H9 (cell line): ENCODE measurements at regions not wholly inside any gene's neighbourhood (a gene's known extent, or its start where the extent isn't known, plus 50 kb on each side); places are given as distances from the start of the nearest gene placed in this dataset.

Source experiments
- DNase-seq: peaks from one replicate; pipeline ENCODE4 v3.0.0-alpha.2; 2017
- H2AFZ ChIP-seq: one replicate; pipeline ENCODE4 v1.6.1; 2013; ENCODE audit warnings: mild to moderate bottlenecking, low read length, control low read depth, moderate library complexity
- H2AK5ac ChIP-seq: 2 replicates; pipeline ENCODE4 v1.6.1; 2013; ENCODE audit warnings: low read length, control low read depth, mixed read lengths; ENCODE audit not compliant: insufficient read length
- H2BK120ac ChIP-seq: one replicate; pipeline ENCODE4 v1.6.1; 2013; ENCODE audit warnings: low read depth, mild to moderate bottlenecking, low read length, control low read depth, inconsistent platforms; ENCODE audit not compliant: poor library complexity, severe bottlenecking
- H2BK12ac ChIP-seq: 2 replicates; pipeline ENCODE4 v1.6.1; 2013; ENCODE audit warnings: low read length, control low read depth, mixed read lengths, low read depth; ENCODE audit not compliant: insufficient read length
- H2BK15ac ChIP-seq: 2 replicates; pipeline ENCODE4 v1.6.1; 2013; ENCODE audit warnings: low read depth, low read length, control low read depth
- H2BK20ac ChIP-seq: one replicate; pipeline ENCODE4 v1.6.1; 2013; ENCODE audit warnings: low read depth, mild to moderate bottlenecking, low read length, control low read depth, inconsistent platforms; ENCODE audit not compliant: poor library complexity, severe bottlenecking
- H2BK5ac ChIP-seq: 2 replicates; pipeline ENCODE4 v1.6.1; 2013; ENCODE audit warnings: low read length, control low read depth, mixed read lengths; ENCODE audit not compliant: insufficient read length
- H3K14ac ChIP-seq: 2 replicates; pipeline ENCODE4 v1.6.1; 2013; ENCODE audit warnings: low read length, control low read depth; ENCODE audit not compliant: insufficient read depth
- H3K18ac ChIP-seq: 2 replicates; pipeline ENCODE4 v1.6.1; 2013; ENCODE audit warnings: low read depth, mild to moderate bottlenecking, mixed read lengths, low read length, control low read depth; ENCODE audit not compliant: insufficient read length
- H3K23ac ChIP-seq: 2 replicates; pipeline ENCODE4 v1.6.1; 2013; ENCODE audit warnings: low read length, control low read depth, mixed read lengths, low read depth; ENCODE audit not compliant: insufficient read length
- H3K23me2 ChIP-seq: 2 replicates; pipeline ENCODE4 v1.6.1; 2013; ENCODE audit warnings: low read depth, mild to moderate bottlenecking, mixed read lengths, low read length, control low read depth; ENCODE audit not compliant: insufficient read length, poor library complexity, severe bottlenecking
- H3K27ac ChIP-seq: 2 replicates; pipeline ENCODE4 v1.5.1; 2013; ENCODE audit warnings: low read length, control low read depth, mixed read lengths, low read depth; ENCODE audit not compliant: insufficient read length
- H3K27me3 ChIP-seq: 2 replicates; pipeline ENCODE4 v1.6.1; 2013; ENCODE audit warnings: low read length, control low read depth, inconsistent platforms; ENCODE audit not compliant: insufficient read depth
- H3K4ac ChIP-seq: 2 replicates; pipeline ENCODE4 v1.6.1; 2013; ENCODE audit warnings: low read depth, mild to moderate bottlenecking, control low read depth, inconsistent platforms, low read length, moderate library complexity
- H3K4me1 ChIP-seq: 2 replicates; pipeline ENCODE4 v1.6.1; 2013; ENCODE audit warnings: low read length, control low read depth, inconsistent platforms; ENCODE audit not compliant: insufficient read depth
- H3K4me2 ChIP-seq: 2 replicates; pipeline ENCODE4 v1.6.1; 2013; ENCODE audit warnings: low read length, control low read depth, mixed read lengths; ENCODE audit not compliant: insufficient read length, insufficient read depth
- H3K56ac ChIP-seq: 2 replicates; pipeline ENCODE4 v1.6.1; 2013; ENCODE audit warnings: low read depth, mild to moderate bottlenecking, mixed read lengths, low read length, control low read depth; ENCODE audit not compliant: insufficient read length
- H3K79me1 ChIP-seq: 2 replicates; pipeline ENCODE4 v1.6.1; 2013; ENCODE audit warnings: low read depth, mild to moderate bottlenecking, moderate library complexity, low read length, control low read depth, inconsistent platforms; ENCODE audit not compliant: insufficient read depth, poor library complexity, severe bottlenecking
- H3K79me2 ChIP-seq: 2 replicates; pipeline ENCODE4 v1.6.1; 2013; ENCODE audit warnings: low read length, control low read depth, inconsistent platforms; ENCODE audit not compliant: insufficient read depth
- H3K9ac ChIP-seq: 2 replicates; pipeline ENCODE4 v1.6.1; 2013; ENCODE audit warnings: low read length, control low read depth, mixed read lengths; ENCODE audit not compliant: insufficient read length; ENCODE audit errors: extremely low read depth
- H3K9me3 ChIP-seq: one replicate; pipeline ENCODE4 v1.6.1; 2013; ENCODE audit warnings: low read depth, low read length, inconsistent platforms; ENCODE audit not compliant: control insufficient read depth
- H3T11ph ChIP-seq: one replicate; pipeline ENCODE4 v1.6.1; 2013; ENCODE audit warnings: mild to moderate bottlenecking, low read length, control low read depth, inconsistent platforms
- H4K20me1 ChIP-seq: one replicate; pipeline ENCODE4 v1.6.1; 2013; ENCODE audit not compliant: control insufficient read depth, insufficient read length, insufficient read depth
- H4K5ac ChIP-seq: 2 replicates; pipeline ENCODE4 v1.6.1; 2013; ENCODE audit warnings: low read depth, mild to moderate bottlenecking, mixed read lengths, low read length, control low read depth; ENCODE audit not compliant: insufficient read length
- H4K8ac ChIP-seq: replicated peaks from 2 replicates; pipeline ENCODE4 v1.6.1; 2013; ENCODE audit warnings: low read length, control low read depth, mixed read lengths, low read depth; ENCODE audit not compliant: insufficient read length
- H4K91ac ChIP-seq: 2 replicates; pipeline ENCODE4 v1.6.1; 2013; ENCODE audit warnings: low read depth, mild to moderate bottlenecking, moderate library complexity, mixed read lengths, low read length, control low read depth; ENCODE audit not compliant: insufficient read length
- H3K27ac Mint-ChIP-seq, 3 experiments: 2 replicates in 2 of 3; 3 replicates in 1 of 3; pipeline ENCODE4 v1.8.0; 2020 to 2021; ENCODE audit warnings: mixed read lengths in 3 of 3, mild to moderate bottlenecking in 1 of 3, moderate library complexity in 1 of 3
- H3K27me3 Mint-ChIP-seq: 2 replicates; pipeline ENCODE4 v1.8.0; 2021; ENCODE audit warnings: low read depth, mild to moderate bottlenecking, moderate library complexity, mixed read lengths
- H3K36me3 Mint-ChIP-seq, 3 experiments: 2 replicates in 2 of 3; 3 replicates in 1 of 3; pipeline ENCODE4 v1.8.0; 2020 to 2021; ENCODE audit warnings: low read depth in 3 of 3, mixed read lengths in 3 of 3; ENCODE audit not compliant: insufficient read depth in 1 of 3
- H3K4me1 Mint-ChIP-seq, 2 experiments: 2 replicates each; pipeline ENCODE4 v1.8.0; 2020; ENCODE audit warnings: mixed read lengths in 2 of 2
- H3K4me3 Mint-ChIP-seq, 2 experiments: 2 replicates in 1 of 2; 3 replicates in 1 of 2; pipeline ENCODE4 v1.8.0; 2020 to 2021; ENCODE audit warnings: mild to moderate bottlenecking in 2 of 2, mixed read lengths in 2 of 2, moderate library complexity in 1 of 2
- H3K9me3 Mint-ChIP-seq, 2 experiments: 2 replicates in 1 of 2; 3 replicates in 1 of 2; pipeline ENCODE4 v1.8.0; 2020; ENCODE audit warnings: mild to moderate bottlenecking in 2 of 2, mixed read lengths in 2 of 2, moderate library complexity in 1 of 2
- whole genome bisulfite sequencing: extraction: QIAGEN DNeasy Blood & Tissue Kit; methylation state at CpG from one replicate; pipeline ENCODE4 v1.1.7; 2013; ENCODE audit warnings: missing lambda C conversion rate, low lambda C conversion rate, mixed read lengths; ENCODE audit not compliant: insufficient read length; ENCODE audit errors: extremely low coverage; 5-methylcytosine and 5-hydroxymethylcytosine counted together
- TF ChIP-seq, protein P1 (sequence below): fragments of 200-600 bp; sonication (generic); conservative IDR thresholded peaks from 3 replicates; pipeline ENCODE4 v1.8.0; 2021; ENCODE audit warnings: antibody characterized with exemption, mild to moderate bottlenecking

DNA sequence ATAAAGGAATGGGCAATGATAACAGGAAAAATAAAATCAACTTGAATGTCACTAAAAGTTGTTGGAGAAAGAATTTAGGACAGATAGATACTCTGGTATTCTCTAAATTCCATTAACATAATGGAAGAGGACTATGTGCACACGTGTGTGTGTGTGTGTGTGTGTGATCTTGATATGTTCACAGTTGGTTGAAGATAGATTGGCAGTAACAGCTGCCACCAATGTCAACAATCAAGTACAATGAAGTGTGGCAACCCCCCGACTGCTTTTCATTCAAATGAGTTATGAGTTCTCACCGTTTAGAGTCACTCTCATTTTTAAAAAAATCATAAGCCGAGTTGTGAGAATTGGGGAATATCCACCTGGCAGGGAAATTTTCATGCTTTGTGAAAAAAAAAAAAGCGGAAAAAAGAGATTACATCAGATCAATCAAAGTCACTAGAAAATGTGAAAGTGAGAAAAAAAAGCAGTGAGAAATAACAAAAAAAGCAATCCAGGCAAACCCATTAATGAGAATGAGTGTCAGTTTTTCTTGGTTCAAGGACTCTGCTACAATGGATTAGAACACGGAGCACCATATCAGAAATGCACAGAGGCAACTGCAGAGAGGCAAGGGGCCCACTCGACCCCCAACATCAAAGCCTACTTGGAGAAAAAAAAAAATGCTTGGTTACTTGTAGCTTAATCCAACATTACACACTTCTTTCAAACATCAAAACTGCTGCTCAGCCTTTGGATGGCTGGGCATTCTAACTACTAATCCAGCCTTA lies 414.9 kb upstream of the PITX2 start:
- H3K9me3 ChIP-seq: no peaks in the 10 kb centered on the region
- Mint-ChIP-seq H3K4me3 (no peak overlapping the region), H3K27ac (peak overlapping the region in 1 of 3 experiments; percentile 17; a peak in 1 of 7 replicates), H3K36me3 (no peaks in the 10 kb centered on the region), H3K27me3 (no peaks in the 10 kb centered on the region), H3K9me3 (no peaks in the 10 kb centered on the region), H3K4me1 (peaks cover 3 to 12% of the 10 kb centered on the region in 2 experiments; a peak in 3 of 4 replicates)
- no peak overlapping the region for H3K14ac ChIP-seq
- no peak overlapping the region for H3K56ac ChIP-seq
- H2AFZ ChIP-seq: no peak overlapping the region
- H2BK15ac ChIP-seq: no peak overlapping the region
- no CpG with 5 or more reads among the region's 7 CpGs for WGBS
- no peak overlapping the region for H3K4me2 ChIP-seq
- no peak overlapping the region for H2AK5ac ChIP-seq
- no peak overlapping the region for H2BK12ac ChIP-seq
- no peaks in the 10 kb centered on the region for H4K20me1 ChIP-seq
- no peaks in the 10 kb centered on the region for H3K27me3 ChIP-seq
- H2BK120ac ChIP-seq: no peak overlapping the region
- H3K79me2 ChIP-seq: no peaks in the 10 kb centered on the region
- no peak overlapping the region for H3K27ac ChIP-seq
- no peak overlapping the region for H4K8ac ChIP-seq
- H2BK5ac ChIP-seq: no peak overlapping the region
- H3K9ac ChIP-seq: no peak overlapping the region
- DNase-seq: no peak
- no peak overlapping the region for H4K91ac ChIP-seq
- H3K23ac ChIP-seq: no peak overlapping the region
- no peak overlapping the region for H3K4ac ChIP-seq
- no peak overlapping the region for H2BK20ac ChIP-seq
- no peaks in the 10 kb centered on the region for H3K79me1 ChIP-seq
- H3K23me2 ChIP-seq: no peaks in the 10 kb centered on the region
- no peak overlapping the region for H4K5ac ChIP-seq
- no peaks in the 10 kb centered on the region; the same call in 1 of the 2 replicates for H3K4me1 ChIP-seq
- TF ChIP-seq, protein P1, sequence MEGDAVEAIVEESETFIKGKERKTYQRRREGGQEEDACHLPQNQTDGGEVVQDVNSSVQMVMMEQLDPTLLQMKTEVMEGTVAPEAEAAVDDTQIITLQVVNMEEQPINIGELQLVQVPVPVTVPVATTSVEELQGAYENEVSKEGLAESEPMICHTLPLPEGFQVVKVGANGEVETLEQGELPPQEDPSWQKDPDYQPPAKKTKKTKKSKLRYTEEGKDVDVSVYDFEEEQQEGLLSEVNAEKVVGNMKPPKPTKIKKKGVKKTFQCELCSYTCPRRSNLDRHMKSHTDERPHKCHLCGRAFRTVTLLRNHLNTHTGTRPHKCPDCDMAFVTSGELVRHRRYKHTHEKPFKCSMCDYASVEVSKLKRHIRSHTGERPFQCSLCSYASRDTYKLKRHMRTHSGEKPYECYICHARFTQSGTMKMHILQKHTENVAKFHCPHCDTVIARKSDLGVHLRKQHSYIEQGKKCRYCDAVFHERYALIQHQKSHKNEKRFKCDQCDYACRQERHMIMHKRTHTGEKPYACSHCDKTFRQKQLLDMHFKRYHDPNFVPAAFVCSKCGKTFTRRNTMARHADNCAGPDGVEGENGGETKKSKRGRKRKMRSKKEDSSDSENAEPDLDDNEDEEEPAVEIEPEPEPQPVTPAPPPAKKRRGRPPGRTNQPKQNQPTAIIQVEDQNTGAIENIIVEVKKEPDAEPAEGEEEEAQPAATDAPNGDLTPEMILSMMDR: no peak
- H3T11ph ChIP-seq: no peak overlapping the region
- no peak overlapping the region for H3K18ac ChIP-seq
